ENCODE measurements at regions not wholly inside any gene's neighbourhood (a gene's known extent, or its start where the extent isn't known, plus 50 kb on each side); places are given as distances from the start of the nearest gene placed in this dataset.

DNA sequence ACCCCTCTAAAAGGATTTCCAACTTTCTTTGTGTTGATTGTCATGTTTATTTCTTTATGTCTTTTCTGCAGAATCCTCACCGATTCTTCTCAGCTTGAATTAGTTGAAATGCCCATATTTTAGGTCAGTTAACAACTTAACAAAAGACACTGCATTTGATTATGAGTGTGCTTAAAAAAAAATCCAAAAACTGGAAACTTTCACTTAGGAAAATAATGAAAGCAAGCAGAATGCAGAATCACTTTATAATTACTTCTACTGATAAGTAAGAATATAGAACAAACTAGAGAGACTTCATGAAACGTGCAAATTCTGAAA, 111.0 kb upstream of the PTPN13 start:
- TF ChIP-seq CTCF (conservative IDR thresholded peaks at IDR 0.05): no peak
- Histone ChIP-seq H4K5ac (ENCODE audit: insufficient read length, low read depth, low read length) (no peak overlapping the region), H2AFZ (ENCODE audit: low read length) (no peak overlapping the region), H2BK120ac (ENCODE audit: low read depth, low read length, poor library complexity, severe bottlenecking) (no peak overlapping the region), H3K23me2 (ENCODE audit: insufficient read length, low read depth, low read length, poor library complexity, severe bottlenecking) (no peaks in the 10 kb centered on the region), H2AK5ac (ENCODE audit: insufficient read length, low read length) (no peak overlapping the region), H3K4me1 (ENCODE audit: insufficient read depth, low read length) (peaks cover 5% of the 10 kb centered on the region; the same call in 1 of the 2 replicates), H3K27ac (ENCODE audit: insufficient read length, low read depth, low read length) (no peak overlapping the region), H4K20me1 (ENCODE audit: control insufficient read depth, insufficient read depth, insufficient read length) (no peaks in the 10 kb centered on the region), H2BK20ac (ENCODE audit: low read depth, low read length, poor library complexity, severe bottlenecking) (no peak overlapping the region), H3K4ac (ENCODE audit: low read depth, low read length) (no peak overlapping the region), H2BK15ac (ENCODE audit: low read depth, low read length) (no peak overlapping the region), H3K9ac (ENCODE audit: extremely low read depth, insufficient read length, low read length) (no peak overlapping the region), H3K79me1 (ENCODE audit: insufficient read depth, low read depth, low read length, poor library complexity, severe bottlenecking) (no peaks in the 10 kb centered on the region), H3K27me3 (ENCODE audit: insufficient read depth, low read length) (no peaks in the 10 kb centered on the region), H3K18ac (ENCODE audit: insufficient read length, low read depth, low read length) (no peak overlapping the region), H3K79me2 (ENCODE audit: insufficient read depth, low read length) (no peaks in the 10 kb centered on the region), H3K4me2 (ENCODE audit: insufficient read depth, insufficient read length, low read length) (no peak overlapping the region), H4K91ac (ENCODE audit: insufficient read length, low read depth, low read length) (no peak overlapping the region), H4K8ac (replicated peaks; ENCODE audit: insufficient read length, low read depth, low read length) (no peak overlapping the region), H3K56ac (ENCODE audit: insufficient read length, low read depth, low read length) (no peak overlapping the region), H2BK12ac (ENCODE audit: insufficient read length, low read depth, low read length) (no peak overlapping the region), H3T11ph (ENCODE audit: low read length) (no peak overlapping the region), H3K23ac (ENCODE audit: insufficient read length, low read depth, low read length) (no peak overlapping the region), H3K14ac (ENCODE audit: insufficient read depth, low read length) (no peak overlapping the region), H2BK5ac (ENCODE audit: insufficient read length, low read length) (no peak overlapping the region), H3K9me3 (ENCODE audit: control insufficient read depth, low read depth, low read length) (no peaks in the 10 kb centered on the region)
- Mint-ChIP-seq H3K4me1 (peaks cover 23 to 28% of the 10 kb centered on the region in 2 experiments), H3K27me3 (ENCODE audit: low read depth) (no peaks in the 10 kb centered on the region), H3K36me3 (ENCODE audit: insufficient read depth in 1 of 3, low read depth in 3 of 3) (peaks cover 9 to 21% (median 16%) of the 10 kb centered on the region in 3 experiments), H3K9me3 (peaks cover 9 to 13% of the 10 kb centered on the region in 2 experiments; a peak in 4 of 5 replicates), H3K4me3 (peak overlapping the region in 1 of 2 experiments; percentile 49; a peak in 1 of 5 replicates), H3K27ac (peak overlapping the region in 2 of 3 experiments; percentile 89 to 99; a peak in 5 of 7 replicates)
- WGBS (ENCODE audit: extremely low coverage, insufficient read length, low lambda C conversion rate): no CpG with 5 or more reads among the region's 2 CpGs
- no peak for DNase-seq

All from H9 (cell line).